Renal cortical epithelial cell (primary cell): ENCODE measurements at regions not wholly inside any gene's neighbourhood (a gene's known extent, or its start where the extent isn't known, plus 50 kb on each side); places are given as distances from the start of the nearest gene placed in this dataset.
A peak's percentile ranks its signal among the peaks of the same experiment; 100 is the strongest.
"Not testable (repeated sequence)": the region's sequence is repeated elsewhere in the genome, so short reads cannot be mapped to it uniquely, and the experiment has no call there.

Source experiments
- DNase-seq: peaks from one replicate; pipeline ENCODE4 v3.0.0-alpha.2; 2011; ENCODE audit warnings: low read depth

GRCh38 chr6:85016726-85017125 is 252.3 kb upstream of the TBX18 start:
- DNase-seq = no peak

- peak; percentile 45 for DNase-seq
These were observed 251.1 kb upstream of the TBX18 start for GRCh38 chr6:85015396-85015990.

GRCh38 chr6:85010865-85011264 is 246.5 kb upstream of the TBX18 start:
- no peak for DNase-seq

GRCh38 chr6:85008296-85009009 is 244.1 kb upstream of the TBX18 start:
- no peak for DNase-seq

- no peak for DNase-seq
These were observed 242.0 kb upstream of the TBX18 start for GRCh38 chr6:85006362-85006761.

- DNase-seq = no peak
These were observed 241.1 kb upstream of the TBX18 start for GRCh38 chr6:85005494-85005893.

GRCh38 chr6:85004361-85004995 is 240.1 kb upstream of the TBX18 start:
- DNase-seq = no peak

GRCh38 chr6:85002847-85003246 is 238.4 kb upstream of the TBX18 start:
- DNase-seq = no peak

GRCh38 chr6:85000001-85000400 is 235.6 kb upstream of the TBX18 start:
- no peak for DNase-seq

GRCh38 chr6:84998223-84998622 is 233.8 kb upstream of the TBX18 start:
- DNase-seq = no peak

- peak; percentile 22 for DNase-seq
These were observed 224.4 kb upstream of the TBX18 start for GRCh38 chr6:84988766-84989165.

GRCh38 chr6:84985490-84985889 is 221.1 kb upstream of the TBX18 start:
- DNase-seq = not testable (repeated sequence)

- no peak for DNase-seq
These were observed 215.1 kb upstream of the TBX18 start for GRCh38 chr6:84979541-84979940.

GRCh38 chr6:84977363-84977705 is 212.9 kb upstream of the TBX18 start:
- DNase-seq = no peak

- no peak for DNase-seq
These were observed 212.3 kb upstream of the TBX18 start for GRCh38 chr6:84976526-84977362.

GRCh38 chr6:84975316-84975715 is 210.9 kb upstream of the TBX18 start:
- no peak for DNase-seq

- DNase-seq = no peak
These were observed 209.2 kb upstream of the TBX18 start for GRCh38 chr6:84973606-84974005.

- DNase-seq = no peak
These were observed 203.6 kb upstream of the TBX18 start for GRCh38 chr6:84967965-84968364.

- DNase-seq = peak; percentile 33
These were observed 203.0 kb upstream of the TBX18 start for GRCh38 chr6:84967389-84967788.

- DNase-seq = no peak
These were observed 188.8 kb upstream of the TBX18 start for GRCh38 chr6:84953111-84953755.

- not testable (repeated sequence) for DNase-seq
These were observed 180.5 kb upstream of the TBX18 start for GRCh38 chr6:84944926-84945325.

GRCh38 chr6:84943905-84944304 is 179.5 kb upstream of the TBX18 start:
- DNase-seq = no peak
